WTC11 (cell line): ENCODE measurements at regions not wholly inside any gene's neighbourhood (a gene's known extent, or its start where the extent isn't known, plus 50 kb on each side); places are given as distances from the start of the nearest gene placed in this dataset.

Experiments used
- ATAC-seq: fragments of 200-7000 bp; cut with Tn5 transposase; 2 replicates; pipeline ENCODE4 v1.10.0; 2021; ENCODE audit warnings: mild to moderate bottlenecking, moderate library complexity
- CTCF ChIA-PET: fragments of 300-600 bp; sonication (Branson Sonifier 250); formaldehyde crosslinking; loops from one replicate; lab custom pipeline; 2021; ENCODE audit warnings: antibody characterized with exemption; lab: Charles Lee
- POLR2A ChIA-PET: fragments of 350-600 bp; sonication (Branson Sonifier 250); formaldehyde crosslinking; loops from one replicate; lab custom pipeline; 2021; ENCODE audit warnings: antibody characterized with exemption; lab: Charles Lee
- DNase-seq: peaks from one replicate; pipeline ENCODE4 v3.0.0; 2021; ENCODE audit warnings: low spot score
- H3K27ac Mint-ChIP-seq: 2 replicates; pipeline ENCODE4 v1.8.0; 2021; ENCODE audit warnings: mixed read lengths
- H3K27me3 Mint-ChIP-seq: 2 replicates; pipeline ENCODE4 v1.8.0; 2021; ENCODE audit warnings: low read depth, mild to moderate bottlenecking, moderate library complexity, mixed read lengths
- H3K36me3 Mint-ChIP-seq: 2 replicates; pipeline ENCODE4 v1.8.0; 2021; ENCODE audit warnings: mixed read lengths
- H3K4me1 Mint-ChIP-seq: 2 replicates; pipeline ENCODE4 v1.8.0; 2022; ENCODE audit warnings: mixed read lengths
- H3K4me3 Mint-ChIP-seq: 2 replicates; pipeline ENCODE4 v1.8.0; 2021; ENCODE audit warnings: mild to moderate bottlenecking, moderate library complexity, mixed read lengths
- H3K9me3 Mint-ChIP-seq: 2 replicates; pipeline ENCODE4 v1.8.0; 2021; ENCODE audit warnings: mixed read lengths
- AFF4 ChIP-seq: sonication (generic); formaldehyde crosslinking; IDR thresholded peaks from 2 replicates; pipeline ENCODE4 v1.8.1; 2023; ENCODE audit warnings: mild to moderate bottlenecking, missing genetic modification reagents, borderline replicate concordance
- AR ChIP-seq: fragments of 250-450 bp; sonication (Bioruptor Pico); IDR thresholded peaks from 2 replicates; pipeline ENCODE4 v1.9.0; 2021; ENCODE audit warnings: mild to moderate bottlenecking
- ATF2 ChIP-seq: sonication (generic); formaldehyde crosslinking; IDR thresholded peaks from 2 replicates; pipeline ENCODE4 v1.8.1; 2022; ENCODE audit warnings: low read depth, missing genetic modification reagents, borderline replicate concordance
- CREB1 ChIP-seq: sonication (generic); formaldehyde crosslinking; IDR thresholded peaks from 2 replicates; pipeline ENCODE4 v1.8.0; 2023; ENCODE audit warnings: mild to moderate bottlenecking, missing genetic modification reagents
- EMX1 ChIP-seq: fragments of 250-450 bp; sonication (Bioruptor Pico); IDR thresholded peaks from 2 replicates; pipeline ENCODE4 v1.8.0; 2021; ENCODE audit warnings: mild to moderate bottlenecking
- ERG ChIP-seq: fragments of 250-450 bp; sonication (Bioruptor Pico); IDR thresholded peaks from 2 replicates; pipeline ENCODE4 v1.8.0; 2021; ENCODE audit warnings: mild to moderate bottlenecking
- IRF1 ChIP-seq: sonication (generic); formaldehyde crosslinking; IDR thresholded peaks from 2 replicates; pipeline ENCODE4 v1.8.0; 2023; ENCODE audit warnings: missing genetic modification reagents
- JUN ChIP-seq: sonication (generic); formaldehyde crosslinking; IDR thresholded peaks from 2 replicates; pipeline ENCODE4 v1.8.0; 2023; ENCODE audit warnings: mild to moderate bottlenecking, missing genetic modification reagents
- MAX ChIP-seq: sonication (generic); formaldehyde crosslinking; IDR thresholded peaks from 2 replicates; pipeline ENCODE4 v1.8.0; 2022; ENCODE audit warnings: mild to moderate bottlenecking, missing genetic modification reagents
- NFE2L1 ChIP-seq: sonication (generic); formaldehyde crosslinking; IDR thresholded peaks from 2 replicates; pipeline ENCODE4 v1.8.1; 2023; ENCODE audit warnings: missing genetic modification reagents
- RORB ChIP-seq: fragments of 250-450 bp; sonication (Bioruptor Pico); IDR thresholded peaks from 2 replicates; pipeline ENCODE4 v1.9.0; 2021; ENCODE audit warnings: mild to moderate bottlenecking
- SMAD4 ChIP-seq: sonication (generic); formaldehyde crosslinking; IDR thresholded peaks from 2 replicates; pipeline ENCODE4 v1.8.0; 2022; ENCODE audit warnings: mild to moderate bottlenecking, missing genetic modification reagents
- SOX15 ChIP-seq: fragments of 250-450 bp; sonication (Bioruptor Pico); IDR thresholded peaks from 2 replicates; pipeline ENCODE4 v1.9.0; 2021; ENCODE audit warnings: mild to moderate bottlenecking
- STAT6 ChIP-seq: sonication (generic); formaldehyde crosslinking; conservative IDR thresholded peaks from 2 replicates; pipeline ENCODE4 v1.8.1; 2023; ENCODE audit warnings: mild to moderate bottlenecking, low read depth, missing genetic modification reagents, moderate library complexity
- TCF7 ChIP-seq: sonication (generic); formaldehyde crosslinking; IDR thresholded peaks from 2 replicates; pipeline ENCODE4 v1.8.0; 2022; ENCODE audit warnings: mild to moderate bottlenecking, low read depth, missing genetic modification reagents, moderate library complexity
- USF1 ChIP-seq: sonication (generic); formaldehyde crosslinking; IDR thresholded peaks from 2 replicates; pipeline ENCODE4 v1.8.0; 2022; ENCODE audit warnings: mild to moderate bottlenecking, missing genetic modification reagents
- ZNF232 ChIP-seq: sonication (generic); formaldehyde crosslinking; IDR thresholded peaks from 2 replicates; pipeline ENCODE4 v1.8.0; 2022; ENCODE audit warnings: mild to moderate bottlenecking, missing genetic modification reagents
- ZNF396 ChIP-seq: fragments of 250-450 bp; sonication (Bioruptor Pico); IDR thresholded peaks from 2 replicates; pipeline ENCODE4 v1.8.0; 2021; ENCODE audit warnings: mild to moderate bottlenecking, moderate library complexity, borderline replicate concordance
- ZNF512 ChIP-seq: sonication (generic); formaldehyde crosslinking; IDR thresholded peaks from 2 replicates; pipeline ENCODE4 v1.8.1; 2022; ENCODE audit warnings: missing genetic modification reagents, borderline replicate concordance
- ZNF671 ChIP-seq: fragments of 250-450 bp; sonication (Bioruptor Pico); IDR thresholded peaks from 2 replicates; pipeline ENCODE4 v1.8.0; 2021; ENCODE audit warnings: mild to moderate bottlenecking

- no peaks in the 10 kb centered on the region for H3K36me3 Mint-ChIP-seq
- peaks cover 3% of the 10 kb centered on the region; the same call in 1 of the 2 replicates for H3K27me3 Mint-ChIP-seq
- no peak overlapping the region for H3K4me3 Mint-ChIP-seq
- DNase-seq (no peak), ATAC-seq (no peak)
- ChIA-PET POLR2A (no interaction called here), CTCF (interaction anchor here (1.1 kb wide), 1 partner anchor 14 kb away, joined by 3 read pairs; no protein-coding TSS in a partner anchor)
- peaks cover 37% of the 10 kb centered on the region for H3K4me1 Mint-ChIP-seq
- no peak overlapping the region for H3K27ac Mint-ChIP-seq
- peaks cover 4% of the 10 kb centered on the region; the same call in 1 of the 2 replicates for H3K9me3 Mint-ChIP-seq
- TF ChIP-seq JUN (CRISPR knock-in tag) = no peak
- no peak for TF ChIP-seq AR
- no peak for TF ChIP-seq SOX15 (CRISPR knock-in tag)
These were observed 201.3 kb upstream of the FSHR start for GRCh38 chr2:49355611-49356010.

GRCh38 chr2:49351560-49351959 lies 197.2 kb upstream of the FSHR start:
- H3K4me1 Mint-ChIP-seq = peaks cover 17% of the 10 kb centered on the region
- ATAC-seq (peak; percentile 87), DNase-seq (no peak)
- no peaks in the 10 kb centered on the region for H3K36me3 Mint-ChIP-seq
- ChIA-PET CTCF (no interaction called here), POLR2A (no interaction called here)
- H3K27me3 Mint-ChIP-seq = peaks cover 3% of the 10 kb centered on the region; the same call in 1 of the 2 replicates
- no peak overlapping the region for H3K27ac Mint-ChIP-seq
- no peaks in the 10 kb centered on the region for H3K9me3 Mint-ChIP-seq
- H3K4me3 Mint-ChIP-seq = no peak overlapping the region
- TF ChIP-seq AFF4 (CRISPR knock-in tag) = no peak
- TF ChIP-seq ERG (CRISPR knock-in tag) = no peak
- no peak for TF ChIP-seq USF1 (CRISPR knock-in tag)
- TF ChIP-seq CREB1 = no peak
- TF ChIP-seq SMAD4 (CRISPR knock-in tag) = no peak
- no peak for TF ChIP-seq ZNF232
- no peak for TF ChIP-seq EMX1
- TF ChIP-seq STAT6 (CRISPR knock-in tag) = no peak
- TF ChIP-seq TCF7 = no peak
- no peak for TF ChIP-seq ZNF671 (CRISPR knock-in tag)
- no peak for TF ChIP-seq RORB (CRISPR knock-in tag)
- no peak for TF ChIP-seq ZNF512
- TF ChIP-seq MAX = no peak
- TF ChIP-seq IRF1 (CRISPR knock-in tag) = no peak
- no peak for TF ChIP-seq ATF2 (CRISPR knock-in tag)
- no peak for TF ChIP-seq ZNF396 (CRISPR knock-in tag)
- no peak for TF ChIP-seq NFE2L1 (CRISPR knock-in tag)
